RWPE2 (cell line): ENCODE measurements at regions not wholly inside any gene's neighbourhood (a gene's known extent, or its start where the extent isn't known, plus 50 kb on each side); places are given as distances from the start of the nearest gene placed in this dataset.

ENCODE experiments used
- ATAC-seq: fragments of 200-7000 bp; cut with Tn5 transposase; 3 replicates; pipeline ENCODE4 v1.9.1; 2021; ENCODE audit warnings: low read depth
- DNase-seq: peaks from one replicate; pipeline ENCODE4 v3.0.0-alpha.2; 2020; ENCODE audit warnings: low spot score
- H3K27ac ChIP-seq: fragments of 450-650 bp; 2 replicates; pipeline ENCODE4 v1.5.1; 2017; ENCODE audit warnings: mild to moderate bottlenecking; ENCODE audit not compliant: poor library complexity, severe bottlenecking
- H3K27me3 ChIP-seq: fragments of 250-450 bp; sonication (Bioruptor Pico); 2 replicates; pipeline ENCODE4 v1.5.1; 2021; ENCODE audit warnings: mild to moderate bottlenecking, moderate library complexity; ENCODE audit not compliant: insufficient read depth, poor library complexity, severe bottlenecking
- H3K36me3 ChIP-seq: fragments of 250-450 bp; sonication (Bioruptor Pico); 2 replicates; pipeline ENCODE4 v1.5.1; 2020; ENCODE audit warnings: low read depth, mild to moderate bottlenecking, moderate library complexity
- H3K4me1 ChIP-seq: fragments of 250-450 bp; sonication (Bioruptor Pico); 2 replicates; pipeline ENCODE4 v1.5.1; 2021; ENCODE audit warnings: mild to moderate bottlenecking, moderate library complexity; ENCODE audit not compliant: insufficient read depth, poor library complexity, severe bottlenecking
- H3K4me3 ChIP-seq: fragments of 250-450 bp; sonication (Bioruptor Pico); 2 replicates; pipeline ENCODE4 v1.5.1; 2021; ENCODE audit warnings: mild to moderate bottlenecking, moderate library complexity; ENCODE audit not compliant: severe bottlenecking
- H3K9me3 ChIP-seq: fragments of 250-450 bp; sonication (Bioruptor Pico); 2 replicates; pipeline ENCODE4 v1.5.1; 2021; ENCODE audit warnings: mild to moderate bottlenecking, moderate library complexity; ENCODE audit not compliant: severe bottlenecking
- TF ChIP-seq, protein P1 (sequence below): fragments of 450-650 bp; IDR thresholded peaks from one replicate; pipeline ENCODE4 v1.5.1; 2017; ENCODE audit warnings: mild to moderate bottlenecking, moderate library complexity; ENCODE audit not compliant: poor library complexity, severe bottlenecking

DNA sequence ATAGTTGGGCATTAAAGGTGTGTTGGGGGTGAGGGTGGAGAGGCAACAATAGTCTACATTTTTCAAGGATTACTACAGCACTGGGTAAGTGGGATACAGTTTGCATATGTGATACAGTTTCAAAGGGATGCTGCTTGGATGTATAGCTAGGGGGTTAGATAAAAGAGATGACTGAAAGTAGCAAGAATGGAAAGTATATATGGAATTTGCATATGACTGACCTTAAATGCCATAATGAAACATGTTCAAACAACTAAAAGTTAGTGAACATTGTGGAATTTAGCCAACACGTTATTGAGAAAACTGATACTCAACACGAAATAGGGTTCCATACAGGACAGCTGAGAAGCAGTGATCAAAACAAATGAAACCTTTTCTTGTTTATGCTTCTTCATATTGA, 124.8 kb upstream of the CHRM3 start:
- no peak overlapping the region for H3K27ac ChIP-seq

DNA sequence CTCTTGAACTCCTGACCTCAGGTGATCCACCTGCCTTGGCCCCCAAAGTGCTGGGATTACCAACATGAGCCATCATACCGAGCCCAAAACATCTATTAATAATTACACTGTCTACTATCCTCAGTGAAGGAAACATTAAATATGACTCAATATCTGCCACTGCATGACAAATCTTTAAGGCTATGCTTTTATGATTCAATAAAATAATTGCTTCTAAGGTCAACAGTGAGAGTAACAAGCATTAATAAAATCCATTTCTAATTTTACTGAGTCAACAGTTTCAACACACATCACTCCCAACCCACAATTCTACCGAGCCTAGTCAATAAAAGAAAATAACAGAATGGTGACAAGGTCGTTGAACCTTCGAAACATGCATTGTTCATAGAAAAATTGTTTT, 125.5 kb upstream of the CHRM3 start:
- H3K9me3 ChIP-seq, result no peaks in the 10 kb centered on the region
- H3K4me3 ChIP-seq, result no peak overlapping the region
- TF ChIP-seq, protein P1, sequence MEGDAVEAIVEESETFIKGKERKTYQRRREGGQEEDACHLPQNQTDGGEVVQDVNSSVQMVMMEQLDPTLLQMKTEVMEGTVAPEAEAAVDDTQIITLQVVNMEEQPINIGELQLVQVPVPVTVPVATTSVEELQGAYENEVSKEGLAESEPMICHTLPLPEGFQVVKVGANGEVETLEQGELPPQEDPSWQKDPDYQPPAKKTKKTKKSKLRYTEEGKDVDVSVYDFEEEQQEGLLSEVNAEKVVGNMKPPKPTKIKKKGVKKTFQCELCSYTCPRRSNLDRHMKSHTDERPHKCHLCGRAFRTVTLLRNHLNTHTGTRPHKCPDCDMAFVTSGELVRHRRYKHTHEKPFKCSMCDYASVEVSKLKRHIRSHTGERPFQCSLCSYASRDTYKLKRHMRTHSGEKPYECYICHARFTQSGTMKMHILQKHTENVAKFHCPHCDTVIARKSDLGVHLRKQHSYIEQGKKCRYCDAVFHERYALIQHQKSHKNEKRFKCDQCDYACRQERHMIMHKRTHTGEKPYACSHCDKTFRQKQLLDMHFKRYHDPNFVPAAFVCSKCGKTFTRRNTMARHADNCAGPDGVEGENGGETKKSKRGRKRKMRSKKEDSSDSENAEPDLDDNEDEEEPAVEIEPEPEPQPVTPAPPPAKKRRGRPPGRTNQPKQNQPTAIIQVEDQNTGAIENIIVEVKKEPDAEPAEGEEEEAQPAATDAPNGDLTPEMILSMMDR, result no peak
- no peak for DNase-seq
- H3K27me3 ChIP-seq, result no peaks in the 10 kb centered on the region
- H3K4me1 ChIP-seq, result no peaks in the 10 kb centered on the region
- ATAC-seq, result no peak
- no peak overlapping the region for H3K27ac ChIP-seq
- no peaks in the 10 kb centered on the region for H3K36me3 ChIP-seq

More for the DNA sequence above, 124.8 kb upstream of the CHRM3 start:
- Histone ChIP-seq H3K4me3 (no peak overlapping the region), H3K4me1 (no peaks in the 10 kb centered on the region), H3K9me3 (no peaks in the 10 kb centered on the region), H3K36me3 (no peaks in the 10 kb centered on the region), H3K27me3 (no peaks in the 10 kb centered on the region)
- DNase-seq, result no peak
- no peak for ATAC-seq
- TF ChIP-seq, protein P1, result no peak

DNA sequence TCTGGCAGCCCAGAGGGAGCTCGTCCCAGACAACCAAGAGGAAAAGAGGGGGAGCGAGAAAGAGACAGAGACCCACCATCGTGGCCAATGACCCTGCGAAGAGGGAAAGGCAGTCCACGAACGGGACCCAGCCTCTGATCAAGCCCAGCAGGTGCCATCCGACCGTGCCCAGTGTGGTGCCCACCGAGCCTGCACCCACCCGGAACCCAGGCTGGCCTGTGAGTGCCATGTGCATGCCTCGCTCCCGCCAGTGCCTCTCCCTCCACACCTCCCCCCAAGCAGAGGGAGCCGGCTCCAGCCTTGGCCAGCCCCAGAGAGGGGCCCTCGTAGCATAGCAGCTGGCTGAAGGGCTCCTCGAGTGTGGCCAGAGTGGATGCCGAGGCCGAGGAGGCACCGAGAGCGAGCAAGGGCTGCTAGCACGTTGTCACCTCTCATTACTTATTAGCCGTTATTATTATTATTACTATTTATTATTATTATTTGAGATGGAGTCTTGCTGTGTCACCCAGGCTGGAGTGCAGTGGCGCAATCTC, 130.7 kb upstream of the CHRM3 start:
- H3K9me3 ChIP-seq, result no peaks in the 10 kb centered on the region
- H3K4me3 ChIP-seq, result no peak overlapping the region
- DNase-seq (no peak), ATAC-seq (no peak)
- H3K4me1 ChIP-seq, result no peaks in the 10 kb centered on the region
- no peaks in the 10 kb centered on the region for H3K36me3 ChIP-seq
- TF ChIP-seq, protein P1, result no peak
- H3K27me3 ChIP-seq, result no peaks in the 10 kb centered on the region
- no peak overlapping the region for H3K27ac ChIP-seq

DNA sequence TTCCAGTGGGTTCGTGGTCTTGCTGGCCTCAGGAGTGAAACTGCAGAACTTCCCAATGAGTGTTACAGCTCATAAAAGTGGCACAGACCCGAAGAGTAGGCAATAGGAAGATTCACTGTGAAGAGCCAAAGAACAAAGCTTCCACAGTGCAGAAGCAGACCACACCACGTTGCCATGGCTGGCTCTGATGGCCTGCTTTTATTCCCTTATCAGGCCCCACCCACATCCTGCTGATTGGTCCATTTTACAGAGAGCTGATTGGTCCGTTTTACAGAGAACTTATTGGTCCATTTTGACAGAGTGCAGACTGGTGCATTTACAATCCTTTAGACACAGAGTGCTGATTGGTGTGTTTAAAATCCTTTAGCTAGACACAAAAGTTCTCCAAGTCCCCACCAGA, 131.4 kb upstream of the CHRM3 start:
- DNase-seq, result no peak
- Histone ChIP-seq H3K27ac (no peak overlapping the region), H3K27me3 (no peaks in the 10 kb centered on the region), H3K4me1 (no peaks in the 10 kb centered on the region), H3K4me3 (no peak overlapping the region), H3K36me3 (no peaks in the 10 kb centered on the region), H3K9me3 (no peaks in the 10 kb centered on the region)
- TF ChIP-seq, protein P1, result no peak
- no peak for ATAC-seq

DNA sequence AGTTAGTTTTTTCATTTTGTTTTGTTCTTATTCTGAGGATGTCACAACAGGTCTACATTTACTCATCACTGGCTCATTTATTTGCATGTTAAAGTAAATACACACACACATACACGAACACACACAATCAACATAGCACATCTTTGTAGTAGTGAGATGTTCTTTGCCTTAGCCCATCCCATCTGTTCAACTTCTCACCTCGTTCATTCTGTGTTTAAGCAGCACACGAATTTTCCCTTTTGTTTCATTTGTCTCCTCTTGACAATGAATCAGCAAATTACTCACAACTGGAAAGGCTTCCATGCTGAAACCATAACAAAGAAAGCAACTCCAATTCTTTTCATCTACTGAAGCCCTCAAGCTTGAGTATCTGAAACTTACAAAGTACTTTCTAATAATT, 133.3 kb upstream of the CHRM3 start:
- Histone ChIP-seq H3K4me3 (no peak overlapping the region), H3K36me3 (no peaks in the 10 kb centered on the region), H3K27ac (no peak overlapping the region), H3K9me3 (no peaks in the 10 kb centered on the region), H3K4me1 (no peaks in the 10 kb centered on the region), H3K27me3 (no peaks in the 10 kb centered on the region)
- DNase-seq, result no peak
- 0 out of 3 replicates have a peak, but pooled peaks have one; percentile 14 for ATAC-seq
- TF ChIP-seq, protein P1, result no peak
